ENCODE measurements at regions not wholly inside any gene's neighbourhood (a gene's known extent, or its start where the extent isn't known, plus 50 kb on each side); places are given as distances from the start of the nearest gene placed in this dataset.

DNA sequence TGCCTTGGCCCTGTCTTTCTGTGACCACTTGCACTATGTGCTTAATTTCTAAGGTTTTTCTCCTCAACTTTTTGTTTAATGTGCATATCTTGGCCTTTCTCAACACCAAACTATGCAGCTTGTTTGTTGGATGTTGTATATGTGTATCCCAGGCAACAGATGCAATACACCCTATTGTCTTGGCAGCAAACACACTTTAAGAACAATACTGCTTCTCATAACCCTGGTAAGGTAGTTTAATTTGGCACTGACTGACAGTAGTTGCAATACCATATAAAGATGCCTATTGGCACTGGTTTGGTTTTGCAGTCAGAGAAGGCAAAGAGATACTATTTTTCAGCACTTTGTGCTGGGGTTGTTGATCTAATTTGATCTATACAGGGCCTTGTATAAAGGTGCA lies 360.7 kb upstream of the CWC22 start:
- DNase-seq (no peak), ATAC-seq (replicated peaks in 1 of 4) (no peak)
- ChIA-PET POLR2A (no interaction called here), CTCF (no interaction called here)
- no peaks in the 10 kb centered on the region for H3K36me3 ChIP-seq (ENCODE audit: control insufficient read depth in 2 of 2, extremely low read depth in 1 of 2, insufficient read depth in 1 of 2, low read length in 1 of 2)
- H3K4me3 ChIP-seq (ENCODE audit: control insufficient read depth in 1 of 2, extremely low read depth in 1 of 2, low read length in 1 of 2), result no peak overlapping the region
- H3K4me1 ChIP-seq (ENCODE audit: control insufficient read depth in 1 of 2, extremely low read depth in 1 of 2, insufficient read depth in 2 of 2, low read length in 2 of 2), result no peaks in the 10 kb centered on the region
- no peak overlapping the region for H3K27ac ChIP-seq (ENCODE audit: low read length)
- H3K4me1 Mint-ChIP-seq, result no peaks in the 10 kb centered on the region
- no peak overlapping the region for H3K4me3 Mint-ChIP-seq
- H3K27ac Mint-ChIP-seq, result no peak overlapping the region
- H3K27me3 Mint-ChIP-seq, result no peaks in the 10 kb centered on the region
- no peaks in the 10 kb centered on the region for H3K36me3 Mint-ChIP-seq
- no peaks in the 10 kb centered on the region for H3K9me3 ChIP-seq
- H3K9me3 Mint-ChIP-seq, result peaks cover 0 to 3% (median 0%) of the 10 kb centered on the region in 3 donors
- no peaks in the 10 kb centered on the region for H3K27me3 ChIP-seq (replicated peaks in 1 of 2; ENCODE audit: control insufficient read depth in 2 of 2, extremely low read depth in 1 of 2, insufficient read depth in 2 of 2, low read length in 1 of 2)

DNA sequence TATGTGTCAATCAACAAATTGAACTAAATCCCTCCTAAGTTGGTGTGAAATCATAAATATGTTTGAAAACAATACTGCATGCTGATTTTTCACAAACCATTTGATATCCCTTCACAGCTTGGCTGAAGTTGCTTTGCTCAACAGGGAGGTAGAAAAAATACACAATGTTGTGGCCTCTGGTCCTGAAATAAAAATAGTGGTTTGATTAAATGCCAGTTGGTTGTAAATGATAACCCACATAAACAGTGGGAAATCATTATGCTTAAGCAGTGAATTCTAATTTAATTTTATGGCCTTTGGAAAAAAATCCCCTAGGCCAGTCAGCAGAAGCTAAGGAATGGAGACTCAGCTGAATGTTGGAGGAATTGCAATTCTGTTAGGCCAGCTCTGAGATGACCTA lies 359.4 kb upstream of the CWC22 start:
- Histone ChIP-seq H3K27ac (ENCODE audit: low read length) (no peak overlapping the region), H3K4me3 (ENCODE audit: control insufficient read depth in 1 of 2, extremely low read depth in 1 of 2, low read length in 1 of 2) (no peak overlapping the region), H3K9me3 (no peaks in the 10 kb centered on the region), H3K36me3 (ENCODE audit: control insufficient read depth in 2 of 2, extremely low read depth in 1 of 2, insufficient read depth in 1 of 2, low read length in 1 of 2) (no peaks in the 10 kb centered on the region), H3K27me3 (replicated peaks in 1 of 2; ENCODE audit: control insufficient read depth in 2 of 2, extremely low read depth in 1 of 2, insufficient read depth in 2 of 2, low read length in 1 of 2) (no peaks in the 10 kb centered on the region), H3K4me1 (ENCODE audit: control insufficient read depth in 1 of 2, extremely low read depth in 1 of 2, insufficient read depth in 2 of 2, low read length in 2 of 2) (no peaks in the 10 kb centered on the region)
- Mint-ChIP-seq H3K4me1 (no peaks in the 10 kb centered on the region), H3K27me3 (no peaks in the 10 kb centered on the region), H3K27ac (no peak overlapping the region), H3K9me3 (peaks cover 0 to 3% (median 0%) of the 10 kb centered on the region in 3 donors), H3K36me3 (no peaks in the 10 kb centered on the region), H3K4me3 (no peak overlapping the region)
- ATAC-seq (replicated peaks in 1 of 4) (no peak), DNase-seq (no peak)
- POLR2A ChIA-PET, result no interaction called here
- CTCF ChIA-PET, result no interaction called here

DNA sequence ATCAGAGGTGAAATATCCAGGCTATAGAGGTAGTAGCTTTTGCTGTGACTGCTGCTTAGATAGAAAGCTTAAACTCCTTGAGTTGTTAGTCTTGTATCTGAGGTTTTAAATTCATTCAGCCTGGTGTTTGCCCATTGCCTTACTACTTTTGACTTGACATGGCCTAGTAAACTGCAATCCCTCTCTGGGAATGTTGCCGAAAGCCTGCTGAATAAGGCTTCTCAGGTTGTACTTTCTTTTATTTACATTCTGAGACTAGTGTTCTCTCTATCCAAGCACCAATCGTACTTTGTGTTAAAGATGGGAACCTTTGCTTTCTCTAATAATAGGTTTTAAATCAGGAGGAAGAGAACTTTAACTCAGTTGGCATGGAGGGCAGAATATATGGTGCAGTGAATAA lies 357.6 kb upstream of the CWC22 start:
- WGBS (ENCODE audit: insufficient coverage), result no CpG with 5 or more reads among the region's 2 CpGs
- Mint-ChIP-seq H3K36me3 (no peaks in the 10 kb centered on the region), H3K27ac (no peak overlapping the region), H3K27me3 (no peaks in the 10 kb centered on the region), H3K4me1 (peaks cover 0 to 9% (median 0%) of the 10 kb centered on the region in 3 donors), H3K4me3 (no peak overlapping the region), H3K9me3 (peaks cover 0 to 3% (median 0%) of the 10 kb centered on the region in 3 donors)
- ATAC-seq (replicated peaks in 1 of 4) (no peak), DNase-seq (no peak)
- Histone ChIP-seq H3K27ac (ENCODE audit: low read length) (no peak overlapping the region), H3K9me3 (no peaks in the 10 kb centered on the region), H3K27me3 (replicated peaks in 1 of 2; ENCODE audit: control insufficient read depth in 2 of 2, extremely low read depth in 1 of 2, insufficient read depth in 2 of 2, low read length in 1 of 2) (no peaks in the 10 kb centered on the region), H3K4me1 (ENCODE audit: control insufficient read depth in 1 of 2, extremely low read depth in 1 of 2, insufficient read depth in 2 of 2, low read length in 2 of 2) (peaks cover 0 to 8% of the 10 kb centered on the region in 2 experiments), H3K4me3 (ENCODE audit: control insufficient read depth in 1 of 2, extremely low read depth in 1 of 2, low read length in 1 of 2) (no peak overlapping the region), H3K36me3 (ENCODE audit: control insufficient read depth in 2 of 2, extremely low read depth in 1 of 2, insufficient read depth in 1 of 2, low read length in 1 of 2) (no peaks in the 10 kb centered on the region)
- POLR2A ChIA-PET, result no interaction called here
- CTCF ChIA-PET, result no interaction called here

DNA sequence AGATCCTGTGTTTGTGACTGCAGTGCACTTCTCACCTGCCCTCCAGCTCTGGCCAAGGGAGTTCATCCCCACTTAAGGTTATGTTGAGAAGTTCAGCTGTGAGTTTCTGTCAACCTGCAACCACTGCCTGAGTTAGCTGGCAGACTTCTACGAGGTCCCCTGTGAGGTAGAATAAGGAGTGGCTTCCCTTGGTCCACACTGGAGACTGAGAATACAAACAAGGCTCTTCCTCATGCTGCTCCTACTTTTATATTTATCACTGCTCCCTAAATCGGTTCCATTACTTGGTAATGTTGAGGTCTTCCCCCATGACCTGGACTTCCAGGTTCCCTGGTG lies 353.2 kb upstream of the CWC22 start:
- Mint-ChIP-seq H3K27me3 (peaks cover 0 to 2% of the 10 kb centered on the region in 2 donors), H3K9me3 (peaks cover 0 to 3% (median 0%) of the 10 kb centered on the region in 3 donors), H3K4me3 (no peak overlapping the region), H3K36me3 (no peaks in the 10 kb centered on the region), H3K27ac (peak overlapping the region in 1 of 2 donors; percentile 44), H3K4me1 (peaks cover 0 to 12% (median 0%) of the 10 kb centered on the region in 3 donors)
- Histone ChIP-seq H3K4me1 (ENCODE audit: control insufficient read depth in 1 of 2, extremely low read depth in 1 of 2, insufficient read depth in 2 of 2, low read length in 2 of 2) (peaks cover 0 to 20% of the 10 kb centered on the region in 2 experiments), H3K9me3 (no peaks in the 10 kb centered on the region), H3K27ac (ENCODE audit: low read length) (peak overlapping the region; percentile 35), H3K4me3 (ENCODE audit: control insufficient read depth in 1 of 2, extremely low read depth in 1 of 2, low read length in 1 of 2) (no peak overlapping the region), H3K27me3 (replicated peaks in 1 of 2; ENCODE audit: control insufficient read depth in 2 of 2, extremely low read depth in 1 of 2, insufficient read depth in 2 of 2, low read length in 1 of 2) (no peaks in the 10 kb centered on the region), H3K36me3 (ENCODE audit: control insufficient read depth in 2 of 2, extremely low read depth in 1 of 2, insufficient read depth in 1 of 2, low read length in 1 of 2) (no peaks in the 10 kb centered on the region)
- POLR2A ChIA-PET, result no interaction called here
- DNase-seq (no peak), ATAC-seq (replicated peaks in 1 of 4) (peak in 1 of 4 experiments; percentile 6)
- WGBS (ENCODE audit: insufficient coverage), result no CpG with 5 or more reads among the region's 2 CpGs
- CTCF ChIA-PET, result interaction anchor here in 1 of 2 donors (0.6 kb wide), 1 partner anchor 63 kb away, joined by 4 read pairs; no protein-coding TSS in a partner anchor

DNA sequence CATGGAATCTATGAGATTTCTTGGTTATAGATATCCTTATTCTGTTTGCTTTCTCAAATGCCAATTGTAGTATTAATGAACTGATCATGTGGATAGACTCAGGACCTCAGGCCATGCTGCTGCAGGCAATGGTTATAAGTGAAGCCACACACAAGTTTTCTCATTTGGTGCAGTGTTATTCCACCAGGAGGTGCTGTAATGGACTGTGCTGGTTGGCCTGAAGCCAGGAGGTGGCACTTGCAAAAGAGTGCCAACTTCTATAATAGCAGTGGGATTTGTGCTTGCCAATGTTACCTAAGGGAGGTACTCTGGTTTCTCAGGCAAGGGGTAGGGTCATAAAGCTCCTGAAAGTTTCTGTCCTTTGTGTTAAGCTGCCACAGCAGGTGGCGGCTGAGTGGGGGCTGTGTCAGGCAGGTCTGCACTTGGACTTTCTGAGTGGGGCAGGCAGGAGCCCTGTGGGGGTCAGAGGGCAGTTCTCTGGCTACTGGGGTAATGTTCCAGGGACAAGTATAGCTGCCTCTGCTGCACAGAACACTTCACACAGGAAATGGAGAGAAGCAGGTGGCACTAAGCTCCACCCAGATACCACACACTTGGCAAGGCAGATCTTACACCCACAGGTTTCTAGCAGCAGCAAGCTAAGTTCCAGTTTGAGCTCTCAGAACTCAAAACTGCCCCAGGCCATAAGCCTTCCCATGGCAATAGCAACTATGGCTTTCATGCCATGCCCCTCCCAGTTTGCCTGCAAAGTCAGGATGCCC lies 352.6 kb upstream of the CWC22 start:
- ATAC-seq (replicated peaks in 1 of 4) (peak in 2 of 4 experiments; percentile 53 to 60), DNase-seq (peak in 16 of 35 experiments; percentile 0 to 46 (median 6))
- Mint-ChIP-seq H3K9me3 (peaks cover 0 to 4% (median 0%) of the 10 kb centered on the region in 3 donors), H3K4me1 (peaks cover 0 to 12% (median 0%) of the 10 kb centered on the region in 3 donors), H3K36me3 (no peaks in the 10 kb centered on the region), H3K27me3 (peaks cover 0 to 2% of the 10 kb centered on the region in 2 donors), H3K27ac (peak overlapping the region in 1 of 2 donors; percentile 44), H3K4me3 (no peak overlapping the region)
- Histone ChIP-seq H3K27me3 (replicated peaks in 1 of 2; ENCODE audit: control insufficient read depth in 2 of 2, extremely low read depth in 1 of 2, insufficient read depth in 2 of 2, low read length in 1 of 2) (no peaks in the 10 kb centered on the region), H3K4me1 (ENCODE audit: control insufficient read depth in 1 of 2, extremely low read depth in 1 of 2, insufficient read depth in 2 of 2, low read length in 2 of 2) (peaks cover 0 to 20% of the 10 kb centered on the region in 2 experiments), H3K27ac (ENCODE audit: low read length) (peak overlapping the region; percentile 35), H3K36me3 (ENCODE audit: control insufficient read depth in 2 of 2, extremely low read depth in 1 of 2, insufficient read depth in 1 of 2, low read length in 1 of 2) (no peaks in the 10 kb centered on the region), H3K9me3 (no peaks in the 10 kb centered on the region), H3K4me3 (ENCODE audit: control insufficient read depth in 1 of 2, extremely low read depth in 1 of 2, low read length in 1 of 2) (no peak overlapping the region)
- POLR2A ChIA-PET, result no interaction called here
- WGBS (ENCODE audit: insufficient coverage), result 92% methylated on average over 1 of the region's 1 CpG
- CTCF ChIA-PET, result interaction anchor here in 1 of 2 donors (0.6 kb wide), 1 partner anchor 63 kb away, joined by 4 read pairs; no protein-coding TSS in a partner anchor

DNA sequence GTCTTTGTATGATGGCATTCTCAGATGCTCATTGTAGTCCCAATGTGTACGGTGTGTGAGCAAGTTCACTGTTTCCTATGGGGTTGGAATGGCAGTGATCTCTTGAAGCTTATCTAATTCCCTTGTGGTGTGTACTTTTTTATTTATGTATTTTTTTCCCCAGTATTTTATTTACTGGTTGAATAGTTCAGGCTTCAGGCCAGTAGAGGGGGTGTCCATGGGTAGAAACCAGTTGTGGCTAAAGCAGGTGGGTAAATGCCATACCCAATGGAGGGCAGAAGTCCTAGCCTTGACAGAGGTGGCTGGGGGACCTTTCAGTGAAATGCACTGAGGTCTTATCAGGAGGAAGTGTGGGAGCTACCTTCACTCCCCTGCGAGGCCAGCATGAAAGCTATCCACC lies 351.4 kb upstream of the CWC22 start:
- ATAC-seq (replicated peaks in 1 of 4), result no peak
- Mint-ChIP-seq H3K27ac (no peak overlapping the region), H3K9me3 (peaks cover 0 to 4% (median 0%) of the 10 kb centered on the region in 3 donors)

More for the DNA sequence above, 351.4 kb upstream of the CWC22 start:
- no peak overlapping the region for H3K27ac ChIP-seq (ENCODE audit: low read length)
- no peak for DNase-seq
- WGBS (ENCODE audit: insufficient coverage), result no CpG with 5 or more reads among the region's 2 CpGs
- Mint-ChIP-seq H3K36me3 (no peaks in the 10 kb centered on the region), H3K27me3 (peaks cover 0 to 2% of the 10 kb centered on the region in 2 donors), H3K4me3 (no peak overlapping the region), H3K4me1 (peaks cover 0 to 12% (median 0%) of the 10 kb centered on the region in 3 donors)
- POLR2A ChIA-PET, result no interaction called here
- H3K36me3 ChIP-seq (ENCODE audit: control insufficient read depth in 2 of 2, extremely low read depth in 1 of 2, insufficient read depth in 1 of 2, low read length in 1 of 2), result no peaks in the 10 kb centered on the region
- peaks cover 0 to 20% of the 10 kb centered on the region in 2 experiments for H3K4me1 ChIP-seq (ENCODE audit: control insufficient read depth in 1 of 2, extremely low read depth in 1 of 2, insufficient read depth in 2 of 2, low read length in 2 of 2)
- H3K27me3 ChIP-seq (replicated peaks in 1 of 2; ENCODE audit: control insufficient read depth in 2 of 2, extremely low read depth in 1 of 2, insufficient read depth in 2 of 2, low read length in 1 of 2), result no peaks in the 10 kb centered on the region
- H3K4me3 ChIP-seq (ENCODE audit: control insufficient read depth in 1 of 2, extremely low read depth in 1 of 2, low read length in 1 of 2), result no peak overlapping the region
- CTCF ChIA-PET, result interaction anchor here in 1 of 2 donors (1.0 kb wide), 1 partner anchor 220 kb away, joined by 3 read pairs; no protein-coding TSS in a partner anchor
- no peaks in the 10 kb centered on the region for H3K9me3 ChIP-seq
